Endothelial cell of umbilical vein (primary cell): ENCODE measurements at regions not wholly inside any gene's neighbourhood (a gene's known extent, or its start where the extent isn't known, plus 50 kb on each side); places are given as distances from the start of the nearest gene placed in this dataset.

ENCODE experiments used
- BruUV-seq: library from RNA; stranded (reverse); fragments of 400-500 nt; replicated peaks from 2 replicates; lab custom pipeline; 2021; lab: Mats Ljungman, UMichigan
- CTCF ChIA-PET: fragments of 300-600, 350-600 bp; sonication (Branson Sonifier 250); formaldehyde crosslinking; loops from one replicate; lab custom pipeline; 2021; ENCODE audit warnings: antibody characterized with exemption, inconsistent platforms; lab: Charles Lee
- POLR2A ChIA-PET: fragments of 300-600, 350-600 bp; sonication (Branson Sonifier 250); formaldehyde crosslinking; loops from one replicate; lab custom pipeline; 2021; ENCODE audit warnings: antibody characterized with exemption, inconsistent platforms; lab: Charles Lee
- DNase-seq: peaks from one replicate; pipeline ENCODE4 v3.0.0-alpha.2; 2011; ENCODE audit warnings: low read depth, low spot score
- FAIRE-seq: peaks from 2 replicates; lab custom pipeline; 2011; peaks lifted over from hg19 to GRCh38; lab: Jason Lieb, UNC
- H2AFZ ChIP-seq: 2 replicates; pipeline ENCODE4 v1.6.0; 2012; ENCODE audit warnings: low read depth, low read length, control low read depth, inconsistent platforms
- H3K27ac ChIP-seq: 2 replicates; pipeline ENCODE4 v1.5.1; 2011; ENCODE audit warnings: low read depth, mild to moderate bottlenecking, control low read depth, low read length, moderate library complexity; ENCODE audit not compliant: insufficient read depth
- H3K27me3 ChIP-seq, 2 experiments: 2 replicates each; pipeline versions ENCODE4 v1.6.0 to v1.6.1; 2011; ENCODE audit warnings: low read length in 2 of 2, mixed read lengths in 1 of 2; ENCODE audit not compliant: control insufficient read depth in 2 of 2, insufficient read depth in 2 of 2
- H3K36me3 ChIP-seq, 2 experiments: 2 replicates in 1 of 2; 3 replicates in 1 of 2; pipeline ENCODE4 v1.5.1; 2011; ENCODE audit warnings: low read length in 2 of 2, mild to moderate bottlenecking in 1 of 2, moderate library complexity in 1 of 2; ENCODE audit not compliant: control insufficient read depth in 2 of 2, insufficient read depth in 2 of 2; ENCODE audit errors: extremely low read depth in 1 of 2
- H3K4me1 ChIP-seq: 3 replicates; pipeline ENCODE4 v1.5.1; 2011; ENCODE audit warnings: mild to moderate bottlenecking, low read length; ENCODE audit not compliant: control insufficient read depth, insufficient read depth; ENCODE audit errors: extremely low read depth
- H3K4me2 ChIP-seq: 2 replicates; pipeline ENCODE4 v1.6.1; 2011; ENCODE audit warnings: low read length, control low read depth, mixed read lengths; ENCODE audit not compliant: insufficient read depth
- H3K4me3 ChIP-seq, 3 experiments: fragments of 200-600 bp in 1 of 3; sonication (generic), shearing (Covaris generic) in 1 of 3; replicated peaks in 1 of 3; 2 replicates each; pipeline ENCODE4 v1.5.1; 2011 to 2016; ENCODE audit warnings: control low read depth in 3 of 3, low read length in 3 of 3, mild to moderate bottlenecking in 2 of 3, inconsistent platforms in 1 of 3, low read depth in 1 of 3, moderate library complexity in 1 of 3; ENCODE audit not compliant: insufficient read depth in 1 of 3
- H3K79me2 ChIP-seq: 2 replicates; pipeline ENCODE4 v1.6.0; 2012; ENCODE audit warnings: low read length, inconsistent platforms; ENCODE audit not compliant: control insufficient read depth, insufficient read depth
- H3K9ac ChIP-seq: replicated peaks from 2 replicates; pipeline ENCODE3; 2011; ENCODE audit warnings: low read length, control low read depth; ENCODE audit not compliant: insufficient read depth; ENCODE audit errors: extremely low read depth
- H3K9me1 ChIP-seq: replicated peaks from 3 replicates; pipeline ENCODE4 v1.6.0; 2011; ENCODE audit warnings: mild to moderate bottlenecking, low read length; ENCODE audit not compliant: control insufficient read depth, insufficient read depth; ENCODE audit errors: extremely low read depth
- H3K9me3 ChIP-seq: replicated peaks from 2 replicates; pipeline ENCODE4 v1.5.1; 2012; ENCODE audit warnings: low read length, inconsistent platforms; ENCODE audit not compliant: control insufficient read depth, insufficient read depth
- H4K20me1 ChIP-seq: replicated peaks from 2 replicates; pipeline ENCODE3; 2011; ENCODE audit warnings: mild to moderate bottlenecking, low read length; ENCODE audit not compliant: control insufficient read depth, insufficient read depth; ENCODE audit errors: extremely low read depth
- EZH2 ChIP-seq: IDR thresholded peaks from 2 replicates; pipeline ENCODE4 v1.6.1; 2012; ENCODE audit warnings: borderline replicate concordance, low read depth, mild to moderate bottlenecking, moderate library complexity, low read length, inconsistent platforms; ENCODE audit not compliant: severe bottlenecking
- FOS ChIP-seq: IDR thresholded peaks from 2 replicates; pipeline ENCODE4 v1.6.1; 2011; ENCODE audit warnings: mild to moderate bottlenecking, low read length, moderate library complexity, borderline replicate concordance; ENCODE audit not compliant: insufficient read depth
- JUN ChIP-seq: IDR thresholded peaks from 2 replicates; pipeline ENCODE4 v1.6.1; 2011; ENCODE audit warnings: borderline replicate concordance, low read depth; ENCODE audit not compliant: insufficient read length, insufficient read depth
- MAX ChIP-seq: IDR thresholded peaks from 2 replicates; pipeline ENCODE4 v1.6.1; 2011; ENCODE audit not compliant: insufficient read depth, insufficient read length
- MYC ChIP-seq: IDR thresholded peaks from one replicate; pipeline ENCODE4 v1.6.1; 2011; ENCODE audit warnings: mild to moderate bottlenecking, low read depth, low read length
- POLR2A ChIP-seq: IDR thresholded peaks from 2 replicates; pipeline ENCODE4 v1.6.1; 2012; ENCODE audit warnings: low read depth, mild to moderate bottlenecking, control low read depth, low read length
- dilution Hi-C: fragments of 300-500 bp; cut with MboI; formaldehyde crosslinking; loops from one replicate; pipeline ENCODE4 v1.15.0; 2019; ENCODE audit warnings: low sequenced_read_pairs; ENCODE audit not compliant: extremely low pct_ligation_motif_present
- intact Hi-C: fragments of 100-400 bp; cut with micrococcal nuclease; formaldehyde crosslinking; loops from one replicate; pipeline ENCODE4 v1.10.0; 2022
- TF ChIP-seq, protein P1 (sequence below), 2 donors: IDR thresholded peaks; 1 replicate in 1 of 2; 2 replicates in 1 of 2; pipeline ENCODE4 v1.5.1; 2011; ENCODE audit warnings: low read length in 2 of 2, mild to moderate bottlenecking in 2 of 2, moderate library complexity in 2 of 2, control low read depth in 1 of 2, inconsistent platforms in 1 of 2, low read depth in 1 of 2; ENCODE audit not compliant: insufficient read depth in 1 of 2; ENCODE audit errors: extremely low read depth in 1 of 2

GRCh38 chr2:217740756-217741155 lies 262.0 kb downstream of the TNS1 start:
- intact Hi-C loops (no loop called here), dilution Hi-C loops (no loop called here)
- Histone ChIP-seq H3K27me3 (no peaks in the 10 kb centered on the region), H3K79me2 (no peaks in the 10 kb centered on the region), H2AFZ (no peak overlapping the region), H3K4me3 (no peak overlapping the region), H3K9ac (no peak overlapping the region), H3K9me1 (no peaks in the 10 kb centered on the region), H4K20me1 (no peaks in the 10 kb centered on the region), H3K4me2 (no peak overlapping the region), H3K4me1 (no peaks in the 10 kb centered on the region), H3K27ac (no peak overlapping the region), H3K9me3 (no peaks in the 10 kb centered on the region), H3K36me3 (no peaks in the 10 kb centered on the region)
- TF ChIP-seq, protein P1, sequence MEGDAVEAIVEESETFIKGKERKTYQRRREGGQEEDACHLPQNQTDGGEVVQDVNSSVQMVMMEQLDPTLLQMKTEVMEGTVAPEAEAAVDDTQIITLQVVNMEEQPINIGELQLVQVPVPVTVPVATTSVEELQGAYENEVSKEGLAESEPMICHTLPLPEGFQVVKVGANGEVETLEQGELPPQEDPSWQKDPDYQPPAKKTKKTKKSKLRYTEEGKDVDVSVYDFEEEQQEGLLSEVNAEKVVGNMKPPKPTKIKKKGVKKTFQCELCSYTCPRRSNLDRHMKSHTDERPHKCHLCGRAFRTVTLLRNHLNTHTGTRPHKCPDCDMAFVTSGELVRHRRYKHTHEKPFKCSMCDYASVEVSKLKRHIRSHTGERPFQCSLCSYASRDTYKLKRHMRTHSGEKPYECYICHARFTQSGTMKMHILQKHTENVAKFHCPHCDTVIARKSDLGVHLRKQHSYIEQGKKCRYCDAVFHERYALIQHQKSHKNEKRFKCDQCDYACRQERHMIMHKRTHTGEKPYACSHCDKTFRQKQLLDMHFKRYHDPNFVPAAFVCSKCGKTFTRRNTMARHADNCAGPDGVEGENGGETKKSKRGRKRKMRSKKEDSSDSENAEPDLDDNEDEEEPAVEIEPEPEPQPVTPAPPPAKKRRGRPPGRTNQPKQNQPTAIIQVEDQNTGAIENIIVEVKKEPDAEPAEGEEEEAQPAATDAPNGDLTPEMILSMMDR (IDR thresholded peaks at IDR 0.05; ENCODE audit: extremely low read depth in 1 of 2, insufficient read depth in 1 of 2, low read depth in 1 of 2, low read length in 2 of 2) = no peak
- TF ChIP-seq JUN (no peak), POLR2A (no peak), MYC (no peak), EZH2 (no peak)
- POLR2A ChIA-PET = no interaction called here
- CTCF ChIA-PET = interaction anchor here (2.3 kb wide), 1 partner anchor 12 kb away, joined by 6 read pairs; no protein-coding TSS in a partner anchor
- DNase-seq = no peak
- no TSS peak for BruUV-seq
- no peak for FAIRE-seq

DNA sequence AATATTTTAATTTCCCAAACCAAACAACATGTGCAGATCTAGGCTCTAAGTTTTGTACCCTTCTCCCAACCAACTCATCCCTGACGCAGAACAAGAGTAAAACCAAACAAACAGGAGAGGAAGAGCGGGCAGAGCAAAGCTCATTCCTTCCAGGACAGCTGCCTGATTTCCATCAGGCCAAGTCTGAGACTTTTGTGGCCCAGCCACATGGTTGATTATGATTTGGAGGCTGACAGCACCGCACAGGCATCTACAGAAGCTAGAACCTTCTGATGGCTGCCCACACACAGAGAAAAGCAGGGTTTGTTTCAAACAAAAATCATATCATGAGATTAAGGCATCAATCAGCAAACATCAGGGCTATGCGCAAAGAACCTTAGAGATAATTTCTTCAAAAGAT lies 262.6 kb downstream of the TNS1 start:
- H2AFZ ChIP-seq = no peak overlapping the region
- ChIA-PET POLR2A (no interaction called here), CTCF (interaction anchor here (1.0 to 2.3 kb wide), 2 partner anchors 11 to 16 kb away, joined by 4 to 6 read pairs; no protein-coding TSS in a partner anchor)
- no peak overlapping the region for H3K9ac ChIP-seq
- intact Hi-C loops (no loop called here), dilution Hi-C loops (no loop called here)
- H3K36me3 ChIP-seq = no peaks in the 10 kb centered on the region
- BruUV-seq = no TSS peak
- DNase-seq (no peak), FAIRE-seq (no peak)
- H3K27me3 ChIP-seq = no peaks in the 10 kb centered on the region
- TF ChIP-seq MAX = no peak
- no peak for TF ChIP-seq FOS
- no peaks in the 10 kb centered on the region for H3K9me1 ChIP-seq
- no peak overlapping the region for H3K27ac ChIP-seq
- H4K20me1 ChIP-seq = no peaks in the 10 kb centered on the region
- H3K79me2 ChIP-seq = no peaks in the 10 kb centered on the region
- H3K4me2 ChIP-seq = no peak overlapping the region
- H3K4me3 ChIP-seq = no peak overlapping the region
- H3K9me3 ChIP-seq = no peaks in the 10 kb centered on the region
- H3K4me1 ChIP-seq = no peaks in the 10 kb centered on the region
